Activated CD8-positive, alpha-beta memory T cell treated with anti-CD3 and anti-CD28 coated beads for 24 hours (primary cell): ENCODE measurements at regions not wholly inside any gene's neighbourhood (a gene's known extent, or its start where the extent isn't known, plus 50 kb on each side); places are given as distances from the start of the nearest gene placed in this dataset.
"Not testable (repeated sequence)": the region's sequence is repeated elsewhere in the genome, so short reads cannot be mapped to it uniquely, and the experiment has no call there.

Experiments
- DNase-seq: peaks from one replicate; pipeline ENCODE4 v3.0.0-alpha.2; 2020

DNA sequence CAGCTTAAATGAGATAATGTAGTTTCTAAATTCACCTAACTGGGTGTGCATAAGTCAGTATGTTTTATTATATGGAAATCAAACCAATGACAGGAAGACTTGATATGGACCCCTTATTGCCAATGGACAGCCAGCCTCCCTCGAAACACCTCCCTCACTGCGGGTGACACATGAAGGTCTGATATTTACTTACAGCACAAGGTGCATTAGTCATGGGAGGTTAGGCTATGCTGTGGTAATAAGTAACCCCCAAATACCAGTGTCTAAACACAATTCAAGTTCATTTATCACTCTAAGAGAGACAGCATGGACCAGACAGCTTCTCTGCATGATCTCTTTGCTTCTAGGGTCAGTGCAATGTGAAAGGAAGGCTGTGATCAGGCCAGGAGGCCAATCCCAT, 126.0 kb upstream of the KCNJ6 start:
- DNase-seq: no peak

DNA sequence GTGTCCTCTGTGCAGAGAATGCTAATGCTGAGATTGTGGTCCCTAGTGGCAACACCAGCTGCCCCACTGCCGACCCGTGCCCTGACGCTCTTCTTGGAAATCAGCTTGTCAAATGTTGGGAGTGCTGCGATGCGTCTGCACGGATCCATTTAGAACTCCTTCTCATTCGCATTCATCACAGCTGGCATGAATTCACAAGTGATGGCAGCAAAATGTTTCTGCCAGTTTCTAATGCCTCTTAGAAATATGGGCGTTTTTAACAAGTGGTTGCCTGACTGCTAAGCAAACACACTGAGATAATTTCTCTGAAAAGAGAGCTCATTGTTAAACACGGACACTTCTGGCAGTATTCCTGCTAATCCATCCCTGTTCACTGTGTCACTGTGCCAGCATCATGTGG, 131.9 kb upstream of the KCNJ6 start:
- DNase-seq: no peak

DNA sequence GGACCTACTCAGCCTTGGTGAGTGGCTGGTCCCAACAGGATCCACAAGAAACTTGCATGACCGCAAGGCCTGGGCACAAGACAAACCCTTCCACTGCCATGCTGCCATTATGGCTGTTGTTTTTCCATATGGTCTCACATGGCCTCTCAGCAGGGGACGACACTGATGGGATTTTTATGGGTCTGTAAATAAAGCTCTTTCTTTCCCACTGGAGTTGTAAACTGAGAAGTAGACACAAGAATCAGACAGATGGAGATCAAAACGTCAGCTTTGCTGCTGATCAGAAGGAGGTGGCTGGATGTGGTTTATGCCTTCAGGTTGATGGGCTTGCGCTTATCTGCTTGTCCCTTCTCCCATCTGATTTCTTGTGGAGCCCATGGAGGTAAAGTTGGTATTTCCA, 138.1 kb upstream of the KCNJ6 start:
- DNase-seq: no peak

DNA sequence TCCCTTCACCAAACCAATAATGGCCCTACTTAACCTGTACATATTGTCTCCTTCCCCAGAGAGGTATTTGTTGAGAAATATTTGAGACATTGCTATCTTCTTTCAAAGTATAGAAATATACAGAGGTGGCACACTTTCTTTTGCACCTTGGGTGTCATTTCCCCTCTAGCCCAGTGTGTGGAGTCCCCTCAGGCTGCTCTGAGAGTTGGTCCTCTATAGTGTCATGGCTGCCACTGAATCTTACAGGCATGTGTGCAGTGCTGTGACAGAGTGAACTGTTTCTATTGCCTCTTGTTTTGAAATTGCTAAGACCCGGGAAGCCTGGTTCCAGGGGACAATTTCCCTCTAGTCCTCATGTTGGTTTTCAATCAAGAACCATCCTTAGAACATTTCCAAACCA, 140.2 kb upstream of the KCNJ6 start:
- no peak for DNase-seq

DNA sequence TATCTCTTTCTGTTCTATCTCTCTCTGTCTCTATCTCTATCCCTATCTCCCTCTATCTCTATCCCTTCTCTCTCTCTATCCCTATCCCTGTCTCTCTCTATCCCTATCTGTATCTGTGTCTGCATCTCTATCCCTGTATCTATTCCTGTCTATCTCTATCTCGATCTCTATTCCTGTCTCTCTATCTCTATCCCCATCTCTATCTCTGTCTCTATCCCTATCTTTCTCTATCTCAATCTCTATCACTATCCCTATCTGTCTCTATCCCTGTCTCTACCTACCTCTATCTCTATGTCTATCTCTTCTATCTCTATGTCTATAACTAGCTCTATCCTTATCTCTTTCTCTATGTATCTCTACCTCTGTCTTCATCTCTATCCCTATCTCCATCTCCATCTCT, 141.4 kb upstream of the KCNJ6 start:
- DNase-seq: no peak

DNA sequence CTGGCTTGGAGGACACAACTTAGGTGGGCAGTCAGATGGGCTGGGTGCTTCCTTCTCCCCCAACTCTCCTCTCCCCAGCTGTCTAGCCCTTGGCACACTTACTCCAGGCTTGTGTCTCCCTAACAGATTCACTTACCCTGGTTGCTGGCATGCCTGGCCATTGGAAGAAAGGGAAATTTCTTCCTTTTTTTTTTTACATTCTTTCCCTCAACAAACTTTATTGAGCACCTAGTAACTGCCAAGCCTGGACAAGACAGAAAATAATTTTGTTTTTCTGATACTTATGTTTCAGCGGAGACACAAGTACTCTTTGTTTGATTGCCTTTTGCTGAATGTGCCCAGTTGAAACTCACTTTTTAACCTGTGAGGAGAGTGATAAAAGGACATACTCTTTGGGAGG, 144.3 kb upstream of the KCNJ6 start:
- DNase-seq: no peak

DNA sequence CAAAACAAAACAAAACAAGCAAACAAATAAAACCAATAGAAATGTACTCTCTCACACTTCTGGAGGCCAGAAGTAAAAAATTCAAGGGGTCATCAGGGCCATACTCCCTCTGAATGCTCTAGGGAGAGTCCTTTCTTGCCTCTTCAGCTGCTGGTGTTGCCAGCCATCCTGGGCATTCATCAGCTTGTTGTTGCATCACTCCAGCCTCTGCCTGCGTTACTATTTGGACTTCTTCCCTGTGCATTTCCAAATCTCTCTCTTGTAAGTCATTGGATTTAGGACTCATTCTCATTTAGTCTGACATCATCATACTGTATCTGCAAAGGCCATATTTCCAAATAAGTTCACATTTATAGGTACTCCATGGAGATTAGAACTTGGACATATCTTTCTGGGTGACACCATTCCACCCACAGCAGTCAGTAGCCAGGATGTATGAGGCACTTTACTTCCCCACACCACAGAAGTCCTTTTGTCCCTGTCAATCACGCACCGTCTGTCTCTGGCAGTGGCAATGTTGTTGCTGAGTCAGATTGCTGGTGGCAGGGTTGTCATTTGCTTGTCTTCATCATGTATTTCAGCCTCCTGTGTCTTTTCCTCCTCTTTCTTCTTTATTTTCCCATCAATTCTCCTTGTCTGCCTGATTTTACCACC, 151.0 kb upstream of the KCNJ6 start:
- DNase-seq: no peak

DNA sequence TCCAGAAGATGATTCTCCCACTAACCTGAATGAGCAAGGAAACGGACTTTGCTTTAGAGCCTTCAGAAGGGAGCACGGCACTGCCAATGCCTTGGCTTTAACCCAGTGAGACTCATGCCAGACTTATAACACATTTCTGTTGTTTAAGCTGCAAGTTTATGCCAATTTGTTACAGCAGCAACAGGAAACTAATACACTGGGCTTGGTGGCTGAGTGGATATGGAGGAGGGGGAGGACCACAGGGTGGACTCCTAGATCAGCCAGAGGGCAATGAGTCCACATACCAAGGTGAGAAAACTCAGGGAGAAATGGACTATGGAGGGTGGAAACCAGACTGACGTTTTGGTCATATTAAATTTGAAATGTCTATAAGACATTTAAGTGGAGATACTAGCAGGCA, 156.2 kb upstream of the KCNJ6 start:
- no peak for DNase-seq

DNA sequence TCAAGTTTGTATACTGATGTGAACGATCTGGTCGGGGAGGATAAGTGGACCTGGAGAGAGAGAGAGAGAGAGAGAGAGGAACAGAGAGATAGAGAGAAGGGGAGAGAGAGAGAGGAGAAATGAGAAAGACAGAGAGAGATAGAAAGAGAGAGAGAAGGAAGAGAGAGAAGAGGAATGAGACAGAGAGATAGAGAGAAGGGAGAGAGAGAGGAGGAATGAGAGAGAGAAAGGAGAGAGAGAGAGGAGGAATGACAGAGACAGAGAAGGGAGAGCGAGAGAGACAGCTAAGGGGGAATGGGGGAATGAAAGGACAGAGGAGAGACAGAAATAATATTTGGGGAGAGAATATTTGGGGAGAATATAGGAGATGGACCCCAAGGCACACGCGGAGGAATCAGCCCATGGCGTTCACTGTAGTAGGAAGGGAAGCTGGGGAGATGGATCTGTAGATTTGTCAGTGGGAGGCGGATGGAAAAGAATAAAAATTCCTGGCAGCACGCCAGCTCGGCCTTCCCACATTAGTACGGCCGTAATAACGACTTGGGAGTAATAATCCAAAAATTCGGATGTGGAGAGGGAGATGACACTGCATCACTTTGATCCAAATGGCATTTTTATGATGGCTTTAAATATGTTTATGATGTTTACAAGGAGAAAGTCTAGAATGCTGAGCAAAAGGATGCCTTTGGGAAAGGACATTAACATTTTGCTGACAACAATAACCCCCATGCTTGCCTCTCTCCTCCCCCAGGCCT, 159.8 kb upstream of the KCNJ6 start:
- DNase-seq: no peak

DNA sequence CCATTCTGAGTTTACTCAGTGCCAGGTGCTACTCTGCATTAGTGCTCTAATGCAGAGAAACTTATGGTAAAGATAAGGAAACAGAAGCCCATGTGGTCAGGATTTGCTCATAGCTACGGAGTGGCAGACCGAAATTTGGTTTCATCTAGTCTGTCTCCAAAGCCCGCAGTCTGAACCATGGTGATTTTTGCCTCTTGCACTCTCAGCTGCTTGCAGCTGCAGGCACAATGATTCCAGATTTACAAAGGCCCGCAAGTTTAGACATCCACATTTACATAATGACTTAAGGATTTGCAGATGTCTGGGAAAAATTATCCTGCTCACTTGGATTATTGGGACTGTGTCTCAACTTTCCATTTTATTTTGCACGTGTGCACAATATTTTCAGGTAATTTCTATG, 161.3 kb upstream of the KCNJ6 start:
- no peak for DNase-seq

DNA sequence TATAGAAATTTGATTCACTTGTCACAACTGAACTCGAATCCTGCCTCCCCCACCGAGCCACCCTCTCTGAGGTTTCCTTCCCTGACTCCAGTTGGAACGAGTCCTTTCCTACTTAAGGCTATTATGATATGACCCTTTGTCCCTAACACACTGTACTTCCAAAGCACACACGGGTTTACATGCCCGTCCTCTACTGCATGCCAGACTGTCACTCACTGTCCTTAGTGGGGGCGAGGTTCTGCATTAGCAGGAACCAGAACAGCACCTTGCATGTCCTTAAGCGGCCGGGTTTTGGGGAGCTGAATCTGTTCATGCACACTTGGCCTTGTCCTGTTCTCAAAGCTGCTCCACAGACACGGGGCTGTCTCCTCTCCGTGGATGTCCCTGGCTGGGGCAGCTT, 164.6 kb upstream of the KCNJ6 start:
- DNase-seq: no peak

DNA sequence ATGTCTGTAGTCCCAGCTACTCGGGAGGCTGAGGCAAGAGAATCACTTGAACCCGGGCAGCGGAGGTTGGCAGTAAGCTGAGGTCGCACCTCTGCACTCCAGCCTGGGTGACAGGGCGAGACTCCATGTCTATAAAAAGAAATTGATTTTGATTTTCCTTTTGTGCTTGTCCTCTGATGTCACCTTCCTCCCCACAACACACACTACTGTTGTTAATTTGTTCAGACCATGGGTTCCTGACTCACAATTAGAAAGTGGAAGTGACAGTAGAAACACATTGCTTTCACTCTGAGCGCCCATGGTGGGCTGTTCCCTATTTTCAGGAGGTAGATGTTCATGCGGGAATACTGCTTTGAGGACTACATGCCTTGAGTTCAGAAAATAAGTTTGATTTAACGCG, 165.5 kb upstream of the KCNJ6 start:
- no peak for DNase-seq

DNA sequence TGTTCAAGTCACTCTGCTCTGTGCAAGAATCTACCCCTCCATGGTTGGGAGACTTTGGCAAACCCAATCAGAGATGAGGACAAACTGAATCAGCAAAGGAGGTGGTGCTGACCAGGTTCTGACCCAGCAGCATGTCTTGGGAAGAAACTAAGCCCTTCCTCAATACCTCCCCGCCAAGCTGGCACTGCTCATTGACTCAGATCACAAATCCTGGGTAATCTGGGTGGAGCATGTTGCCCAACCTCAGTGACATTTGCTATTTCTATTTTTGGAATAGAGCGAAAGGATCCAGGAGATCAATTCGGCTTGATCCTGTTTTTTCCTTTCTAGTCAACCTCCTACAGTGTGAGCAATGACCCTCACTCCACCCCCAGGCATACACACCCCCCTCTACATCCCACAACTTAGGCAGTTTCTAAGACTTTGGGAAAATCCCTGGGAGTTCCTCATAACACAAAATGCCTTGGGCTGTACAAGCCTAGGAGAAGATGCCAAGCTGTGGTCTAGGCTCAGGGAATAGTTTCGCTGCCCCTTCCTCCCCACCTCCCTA, 166.8 kb upstream of the KCNJ6 start:
- DNase-seq: no peak

DNA sequence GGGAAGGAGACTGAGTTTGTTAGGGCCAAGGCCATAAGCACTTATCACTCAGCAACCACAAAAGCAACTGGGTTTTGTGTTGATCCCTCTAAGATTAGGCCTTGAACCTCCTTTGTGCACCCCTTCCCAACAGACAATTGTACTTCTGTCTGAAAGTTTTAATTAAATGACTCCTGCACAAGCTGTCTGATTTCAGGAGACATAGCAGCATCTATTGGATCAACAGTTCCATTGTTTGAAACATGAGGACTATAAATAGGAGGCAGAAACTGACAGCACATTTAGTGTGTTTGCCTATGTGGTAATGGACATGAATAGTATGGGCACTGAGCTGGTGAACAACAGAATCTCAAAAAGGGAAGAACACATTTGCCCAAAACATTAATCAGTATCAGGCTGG, 167.3 kb upstream of the KCNJ6 start:
- no peak for DNase-seq

DNA sequence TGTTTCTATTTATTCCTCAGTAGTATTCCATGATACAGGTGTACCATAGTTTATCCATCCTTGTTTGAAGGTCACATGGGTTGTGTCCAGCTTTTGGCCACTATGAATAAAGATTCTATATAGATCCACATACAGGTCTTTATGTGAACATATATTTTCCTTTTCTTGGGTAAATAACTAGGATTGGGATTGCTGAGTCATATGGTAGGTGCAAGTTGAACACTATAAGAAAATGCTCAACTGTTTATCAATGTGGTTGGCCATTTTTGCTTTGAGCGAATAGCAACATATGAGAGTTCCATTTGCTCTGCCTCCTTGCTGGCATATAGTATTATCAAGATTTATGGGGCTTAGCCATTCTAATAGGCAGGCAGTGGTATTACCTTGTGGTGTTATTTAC, 170.2 kb upstream of the KCNJ15 start:
- DNase-seq: no peak

DNA sequence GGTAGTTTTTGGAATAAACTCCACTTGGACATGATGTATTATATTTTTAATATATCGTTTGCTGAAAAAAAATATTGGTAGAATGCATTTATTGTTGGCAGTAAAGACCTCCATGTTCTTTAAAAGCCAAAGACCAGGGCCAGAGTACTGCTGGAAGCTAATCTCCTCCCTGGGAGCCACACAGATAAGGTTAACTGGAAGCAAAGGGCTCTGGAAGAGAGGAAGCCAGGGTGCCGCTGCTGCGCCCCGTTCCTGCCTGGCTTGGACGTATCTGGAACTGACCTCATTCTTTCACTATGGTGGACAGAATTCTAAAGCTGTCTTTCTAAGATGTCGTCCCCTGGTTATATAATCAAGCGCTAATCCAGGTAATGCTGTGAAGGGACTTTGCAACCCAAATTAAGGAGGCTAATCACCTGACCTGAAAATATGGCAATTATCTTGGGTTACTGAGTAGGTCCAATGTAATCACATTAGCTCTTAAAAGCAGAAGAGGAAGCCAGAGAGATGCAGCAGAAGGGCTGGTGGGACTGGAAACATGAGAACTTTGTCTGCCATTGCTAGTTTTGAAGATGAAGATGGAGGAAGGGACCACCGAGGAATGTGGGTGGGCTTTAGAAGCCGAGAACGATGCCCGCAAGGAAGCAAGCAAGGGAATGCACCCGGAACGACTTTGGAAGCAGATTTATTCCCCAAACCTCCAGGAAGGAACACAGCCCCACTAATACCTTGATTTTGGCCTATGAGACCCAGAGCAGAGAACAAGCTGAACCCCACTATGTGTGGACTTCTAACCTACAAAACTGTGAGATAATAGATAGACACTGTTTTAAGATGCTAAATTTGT, 167.7 kb upstream of the KCNJ15 start:
- no peak for DNase-seq

DNA sequence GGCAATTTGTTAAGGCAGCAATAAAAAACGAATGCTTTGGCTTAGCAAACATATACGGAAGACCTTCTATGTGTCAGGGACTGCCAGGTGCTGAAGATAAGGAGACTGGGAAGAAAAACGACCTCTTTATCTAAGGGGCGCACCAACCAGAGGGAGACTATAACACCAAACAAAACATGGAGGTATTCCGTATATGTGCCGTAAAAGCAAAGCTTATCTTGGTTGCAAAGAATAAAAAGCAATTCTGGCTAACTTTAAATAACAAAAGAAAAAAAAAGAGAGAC, 167.1 kb upstream of the KCNJ15 start:
- DNase-seq: no peak

DNA sequence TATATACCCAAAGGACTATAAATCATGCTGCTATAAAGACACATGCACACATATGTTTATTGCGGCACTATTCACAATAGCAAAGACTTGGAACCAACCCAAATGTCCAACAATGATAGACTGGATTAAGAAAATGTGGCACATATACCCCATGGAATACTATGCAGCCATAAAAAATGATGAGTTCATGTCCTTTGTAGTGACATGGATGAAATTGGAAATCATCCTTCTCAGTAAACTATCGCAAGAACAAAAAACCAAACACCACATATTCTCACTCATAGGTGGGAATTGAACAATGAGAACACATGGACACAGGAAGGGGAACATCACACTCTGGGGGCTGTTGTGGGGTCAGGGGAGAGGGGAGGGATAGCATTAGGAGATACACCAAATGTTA, 165.7 kb upstream of the KCNJ15 start:
- DNase-seq: not testable (repeated sequence)

DNA sequence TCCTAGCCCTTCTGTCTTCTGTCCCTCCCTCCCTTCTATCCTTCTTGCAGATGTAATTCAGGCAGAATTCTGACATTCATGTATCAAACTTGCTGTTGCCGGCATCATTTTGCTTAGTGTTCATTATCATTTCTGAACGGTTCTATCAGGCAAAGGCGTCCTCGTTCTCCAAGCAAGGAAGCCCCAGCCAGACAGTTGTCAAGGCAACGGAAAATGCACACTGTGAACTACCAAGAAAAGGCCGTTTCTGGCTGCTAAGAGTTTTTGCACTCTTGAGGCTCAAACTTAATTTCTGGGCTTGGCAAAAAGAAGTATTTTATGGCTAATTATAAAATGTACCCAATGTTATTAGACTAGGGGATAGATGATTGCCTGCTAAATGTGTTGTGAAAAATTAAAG, 164.7 kb upstream of the KCNJ15 start:
- no peak for DNase-seq

DNA sequence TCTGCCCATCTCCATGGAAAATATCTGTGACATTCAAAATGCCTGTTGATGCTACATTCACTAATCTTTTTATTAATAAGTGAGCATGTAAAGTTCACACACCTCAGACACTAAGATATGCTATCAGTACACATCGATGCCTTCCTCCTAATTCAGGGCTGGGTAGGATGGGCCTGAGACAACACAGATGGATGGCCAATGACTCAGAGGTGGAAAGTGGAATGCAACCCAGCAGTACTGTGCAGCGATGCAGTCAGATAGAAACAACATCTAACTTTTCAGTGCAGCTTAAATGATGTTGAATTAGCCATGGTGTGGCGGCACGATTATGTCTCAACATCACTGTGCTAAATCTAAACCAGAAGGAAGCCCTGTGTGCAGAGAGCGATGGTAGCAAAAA, 161.6 kb upstream of the KCNJ15 start:
- DNase-seq: no peak

DNA sequence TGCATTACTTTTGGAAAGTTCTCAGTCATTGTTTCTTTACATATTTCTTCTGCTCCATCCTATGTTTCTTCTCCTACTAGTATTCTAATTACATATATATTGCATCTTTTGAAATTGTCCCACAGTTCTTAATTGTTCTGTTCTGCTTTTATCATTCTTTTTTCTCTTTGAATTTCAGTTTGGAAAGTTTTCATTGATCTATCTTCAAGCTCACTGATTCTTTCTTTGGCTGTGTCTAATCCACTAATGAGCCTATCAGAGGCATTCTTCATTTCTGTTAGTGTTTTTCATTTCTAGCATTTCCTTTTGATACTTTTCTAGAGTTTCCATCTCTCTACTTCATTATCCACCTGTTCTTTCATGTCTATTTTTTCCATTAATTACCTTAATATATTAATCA, 159.0 kb upstream of the KCNJ15 start:
- DNase-seq: no peak

DNA sequence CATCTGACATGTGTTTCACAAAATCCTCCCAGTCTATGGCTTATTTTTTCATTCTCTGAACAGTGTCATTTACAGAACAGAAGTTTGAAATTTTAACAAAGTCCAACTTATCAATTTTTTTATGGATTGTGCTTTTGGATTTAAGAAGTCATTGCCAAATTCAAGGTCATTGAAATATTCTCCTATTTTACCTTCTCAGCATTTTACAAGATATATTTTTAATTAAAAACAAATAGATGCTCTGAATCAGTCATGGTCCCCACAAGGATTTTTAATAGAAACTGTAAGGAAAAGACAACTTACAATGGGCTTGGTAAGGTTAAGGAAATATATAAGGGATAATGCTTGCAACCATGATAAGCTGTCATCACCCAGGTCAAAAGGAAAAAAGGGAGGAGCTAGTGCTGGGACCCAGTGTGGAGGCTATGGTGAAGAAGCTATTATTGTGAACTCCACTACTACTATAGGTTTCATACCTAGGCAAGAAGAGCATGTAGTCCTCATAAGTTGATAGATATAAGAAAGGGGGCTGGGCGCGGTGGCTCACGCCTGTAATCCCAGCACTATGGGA, 144.5 kb upstream of the KCNJ15 start:
- no peak for DNase-seq

DNA sequence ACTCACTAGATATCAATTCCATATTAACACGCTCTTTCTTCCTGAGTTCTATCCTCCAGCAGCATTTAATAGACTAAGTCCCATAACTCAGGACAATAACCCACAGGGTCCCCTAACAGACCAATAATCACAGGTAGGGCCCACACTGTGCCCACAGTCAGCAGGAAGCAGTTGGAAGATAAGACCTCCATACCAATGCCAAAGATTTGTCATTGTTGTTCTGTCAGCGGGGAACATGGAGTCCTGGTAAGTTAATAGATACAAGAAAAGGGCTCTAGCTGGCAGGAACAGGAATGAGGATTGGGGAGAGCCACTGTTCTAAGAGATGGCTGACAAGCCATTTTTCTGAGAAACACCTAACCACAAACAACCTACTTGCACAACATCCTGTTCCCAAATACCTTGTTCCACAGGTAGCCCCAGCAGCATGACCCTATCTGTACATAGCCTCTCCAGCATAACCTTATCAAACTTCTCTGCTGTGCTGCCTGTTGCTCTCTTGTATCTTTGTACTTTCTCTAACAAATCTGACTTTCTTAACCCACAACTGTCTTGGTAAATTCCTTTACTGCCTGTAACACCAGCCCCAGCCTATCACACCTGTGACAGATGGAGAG, 142.0 kb upstream of the KCNJ15 start:
- no peak for DNase-seq
